GM19351 (cell line): ENCODE measurements at regions not wholly inside any gene's neighbourhood (a gene's known extent, or its start where the extent isn't known, plus 50 kb on each side); places are given as distances from the start of the nearest gene placed in this dataset.
A peak's percentile ranks its signal among the peaks of the same experiment; 100 is the strongest.

Source experiments
- ATAC-seq: cut with Tn5 transposase; IDR thresholded peaks from one replicate; pipeline ENCODE4 v1.9.1; 2021; ENCODE audit warnings: mild to moderate bottlenecking, moderate library complexity; ENCODE audit not compliant: unreplicated experiment

GRCh38 chr11:122523846-122524805 is 131.4 kb upstream of the UBASH3B start:
- no peak for ATAC-seq

- ATAC-seq, result no peak
Measured at GRCh38 chr11:122521626-122522025, 133.9 kb upstream of the UBASH3B start.

- ATAC-seq, result no peak
Measured at GRCh38 chr11:122517403-122518379, 137.8 kb upstream of the UBASH3B start.

GRCh38 chr11:122516686-122517085 is 138.8 kb upstream of the UBASH3B start:
- no peak for ATAC-seq

GRCh38 chr11:122513997-122514396 is 141.5 kb upstream of the UBASH3B start:
- no peak for ATAC-seq

GRCh38 chr11:122513328-122513727 is 142.2 kb upstream of the UBASH3B start:
- no peak for ATAC-seq

GRCh38 chr11:122512688-122513087 is 142.8 kb upstream of the UBASH3B start:
- no peak for ATAC-seq

- no peak for ATAC-seq
Measured at GRCh38 chr11:122509899-122510298, 145.6 kb upstream of the UBASH3B start.

GRCh38 chr11:122509091-122509490 is 146.4 kb upstream of the UBASH3B start:
- no peak for ATAC-seq

GRCh38 chr11:122505304-122506006 is 150.1 kb upstream of the UBASH3B start:
- peak; percentile 96 for ATAC-seq

GRCh38 chr11:122494221-122494620 is 161.3 kb upstream of the UBASH3B start:
- ATAC-seq, result no peak

GRCh38 chr11:122491509-122491908 is 164.0 kb upstream of the UBASH3B start:
- ATAC-seq, result no peak

- no peak for ATAC-seq
Measured at GRCh38 chr11:122488892-122489706, 166.4 kb upstream of the UBASH3B start.

- ATAC-seq, result no peak
Measured at GRCh38 chr11:122487669-122488068, 167.9 kb upstream of the UBASH3B start.

- no peak for ATAC-seq
Measured at GRCh38 chr11:122486793-122487495, 168.6 kb upstream of the UBASH3B start.

- no peak for ATAC-seq
Measured at GRCh38 chr11:122478986-122479385, 176.5 kb upstream of the UBASH3B start.

- no peak for ATAC-seq
Measured at GRCh38 chr11:122468965-122469364, 186.6 kb upstream of the UBASH3B start.

- no peak for ATAC-seq
Measured at GRCh38 chr11:122463530-122463929, 192.0 kb upstream of the UBASH3B start.

- no peak for ATAC-seq
Measured at GRCh38 chr11:122459064-122459463, 196.5 kb upstream of the UBASH3B start.
